ENCODE measurements at regions not wholly inside any gene's neighbourhood (a gene's known extent, or its start where the extent isn't known, plus 50 kb on each side); places are given as distances from the start of the nearest gene placed in this dataset.

DNA sequence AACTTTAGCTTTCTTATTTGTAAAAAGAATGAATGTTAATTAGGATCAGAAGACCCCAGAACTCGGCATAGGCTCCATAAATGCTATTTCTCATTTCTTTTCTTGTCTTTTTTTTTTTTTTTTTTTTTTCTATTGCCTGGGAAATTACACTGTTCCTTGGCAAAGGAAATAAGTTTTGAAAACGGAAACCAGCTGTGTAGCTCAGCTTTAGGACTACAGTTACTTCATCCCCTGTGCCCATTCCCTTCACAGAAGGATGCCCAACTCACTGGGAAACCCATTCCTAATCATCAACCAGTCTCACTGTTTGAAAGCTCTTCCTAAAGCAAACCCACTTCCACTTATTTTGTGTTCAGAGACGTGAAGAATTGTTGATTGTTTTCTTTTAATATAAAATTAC is 254.0 kb upstream of the IL12A start:
- no peak overlapping the region for H4K91ac ChIP-seq (ENCODE audit: low read depth, low read length, poor library complexity)
- no peak overlapping the region for H4K8ac ChIP-seq (ENCODE audit: low read depth, low read length)
- no peak overlapping the region for H2BK12ac ChIP-seq (ENCODE audit: low read length)
- H2AK5ac ChIP-seq (ENCODE audit: low read depth, low read length) = no peak overlapping the region
- no peak overlapping the region for H3K23ac ChIP-seq (ENCODE audit: low read depth, low read length, poor library complexity)
- no peaks in the 10 kb centered on the region for H3K27me3 ChIP-seq (ENCODE audit: control insufficient read depth in 3 of 3, insufficient read depth in 3 of 3, low read depth in 1 of 3, low read length in 3 of 3)
- no peak overlapping the region for H3K27ac ChIP-seq (replicated peaks; ENCODE audit: low read length)
- no peak for DNase-seq (ENCODE audit: low spot score)
- WGBS, 2 donors (ENCODE audit: extremely low coverage in 2 of 2, insufficient read length in 2 of 2, insufficient replicate concordance in 1 of 2) = no CpG with 5 or more reads among the region's 3 CpGs
- no peak overlapping the region for H2BK5ac ChIP-seq (ENCODE audit: low read length)
- H3K36me3 ChIP-seq (replicated peaks in 1 of 2; ENCODE audit: control insufficient read depth in 2 of 2, insufficient read depth in 2 of 2, low read length in 2 of 2) = no peaks in the 10 kb centered on the region
- H3K4ac ChIP-seq (ENCODE audit: low read length) = no peak overlapping the region
- peaks cover 0 to 5% of the 10 kb centered on the region in 2 donors for H3K4me1 ChIP-seq (ENCODE audit: control insufficient read depth in 2 of 2, insufficient read depth in 1 of 2, low read depth in 1 of 2, low read length in 2 of 2)
- no peak overlapping the region for H2BK15ac ChIP-seq (ENCODE audit: low read length)
- no peak overlapping the region for H3K4me2 ChIP-seq (ENCODE audit: insufficient read depth, low read length, poor library complexity, severe bottlenecking)
- H2AFZ ChIP-seq (ENCODE audit: low read length) = no peak overlapping the region
- H3K14ac ChIP-seq (ENCODE audit: low read length) = no peak overlapping the region
- H3K9me3 ChIP-seq (replicated peaks in 1 of 2; ENCODE audit: control insufficient read depth in 2 of 2, insufficient read depth in 1 of 2, low read depth in 1 of 2, low read length in 2 of 2) = no peaks in the 10 kb centered on the region
- H3K4me3 ChIP-seq (ENCODE audit: low read length in 2 of 2) = no peak overlapping the region
- H3K79me1 ChIP-seq (ENCODE audit: low read depth, low read length) = no peaks in the 10 kb centered on the region
- H2BK120ac ChIP-seq (ENCODE audit: low read depth, low read length) = no peak overlapping the region
- no peak overlapping the region for H3K18ac ChIP-seq (ENCODE audit: low read length)
- H3K9ac ChIP-seq (ENCODE audit: low read depth, low read length, poor library complexity) = no peak overlapping the region

DNA sequence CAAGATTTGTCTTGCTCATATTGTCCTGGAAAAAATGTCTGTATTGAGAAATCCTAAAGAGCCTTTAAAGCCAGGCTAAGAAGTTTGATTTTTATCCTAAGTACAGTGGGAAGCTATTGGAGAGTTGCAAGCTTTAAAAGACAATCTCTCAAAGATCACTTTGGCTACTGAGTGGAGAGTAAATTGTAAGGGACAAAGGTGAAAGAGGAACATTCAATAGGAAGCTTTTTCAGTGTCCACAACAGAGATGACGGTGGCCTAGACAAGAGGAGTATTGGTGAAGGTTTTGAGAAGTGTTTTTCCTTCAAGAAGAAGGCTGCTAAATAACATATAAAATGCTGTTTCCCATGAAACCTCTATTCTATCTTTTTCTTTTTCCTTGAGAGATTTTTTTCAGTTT is 249.5 kb upstream of the IL12A start:
- H3K14ac ChIP-seq (ENCODE audit: low read length) = no peak overlapping the region
- no peak overlapping the region for H3K4ac ChIP-seq (ENCODE audit: low read length)
- no peak overlapping the region for H3K4me2 ChIP-seq (ENCODE audit: insufficient read depth, low read length, poor library complexity, severe bottlenecking)
- H4K8ac ChIP-seq (ENCODE audit: low read depth, low read length) = no peak overlapping the region
- H2BK5ac ChIP-seq (ENCODE audit: low read length) = no peak overlapping the region
- H2BK120ac ChIP-seq (ENCODE audit: low read depth, low read length) = no peak overlapping the region
- H3K23ac ChIP-seq (ENCODE audit: low read depth, low read length, poor library complexity) = no peak overlapping the region
- no peak overlapping the region for H2AK5ac ChIP-seq (ENCODE audit: low read depth, low read length)
- H3K36me3 ChIP-seq (replicated peaks in 1 of 2; ENCODE audit: control insufficient read depth in 2 of 2, insufficient read depth in 2 of 2, low read length in 2 of 2) = no peaks in the 10 kb centered on the region
- H3K79me1 ChIP-seq (ENCODE audit: low read depth, low read length) = no peaks in the 10 kb centered on the region
- H3K27ac ChIP-seq (replicated peaks; ENCODE audit: low read length) = no peak overlapping the region
- peaks cover 0 to 2% of the 10 kb centered on the region in 2 donors for H3K4me1 ChIP-seq (ENCODE audit: control insufficient read depth in 2 of 2, insufficient read depth in 1 of 2, low read depth in 1 of 2, low read length in 2 of 2)
- H3K9ac ChIP-seq (ENCODE audit: low read depth, low read length, poor library complexity) = no peak overlapping the region
- H3K18ac ChIP-seq (ENCODE audit: low read length) = no peak overlapping the region
- no peak overlapping the region for H2BK15ac ChIP-seq (ENCODE audit: low read length)
- no peaks in the 10 kb centered on the region for H3K27me3 ChIP-seq (ENCODE audit: control insufficient read depth in 3 of 3, insufficient read depth in 3 of 3, low read depth in 1 of 3, low read length in 3 of 3)
- no peaks in the 10 kb centered on the region for H3K9me3 ChIP-seq (replicated peaks in 1 of 2; ENCODE audit: control insufficient read depth in 2 of 2, insufficient read depth in 1 of 2, low read depth in 1 of 2, low read length in 2 of 2)
- DNase-seq (ENCODE audit: low spot score) = no peak
- no CpG with 5 or more reads among the region's 1 CpG for WGBS, 2 donors (ENCODE audit: extremely low coverage in 2 of 2, insufficient read length in 2 of 2, insufficient replicate concordance in 1 of 2)
- H2BK12ac ChIP-seq (ENCODE audit: low read length) = no peak overlapping the region
- no peak overlapping the region for H4K91ac ChIP-seq (ENCODE audit: low read depth, low read length, poor library complexity)
- no peak overlapping the region for H3K4me3 ChIP-seq (ENCODE audit: low read length in 2 of 2)
- H2AFZ ChIP-seq (ENCODE audit: low read length) = no peak overlapping the region

DNA sequence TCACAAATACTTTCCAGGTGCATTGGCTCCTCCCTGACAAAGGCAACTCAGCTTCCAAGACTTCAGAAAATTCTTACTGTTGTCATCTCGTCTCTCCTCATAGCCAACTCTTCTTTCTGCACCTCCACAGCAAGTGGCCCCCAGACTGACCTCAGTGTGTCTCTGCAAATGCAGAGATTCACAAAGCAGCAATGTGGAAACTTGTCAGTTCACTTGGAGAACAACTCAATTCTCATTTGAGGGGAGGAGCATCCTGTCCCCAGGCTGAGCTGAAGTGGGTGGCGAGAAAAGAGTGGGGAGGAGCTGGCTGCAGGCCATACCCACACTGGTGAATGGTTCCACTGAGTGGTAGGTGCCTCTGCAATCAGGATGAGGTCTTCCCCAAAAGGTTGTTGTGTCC is 248.7 kb upstream of the IL12A start:
- no peak overlapping the region for H3K23ac ChIP-seq (ENCODE audit: low read depth, low read length, poor library complexity)
- no peaks in the 10 kb centered on the region for H3K9me3 ChIP-seq (replicated peaks in 1 of 2; ENCODE audit: control insufficient read depth in 2 of 2, insufficient read depth in 1 of 2, low read depth in 1 of 2, low read length in 2 of 2)
- no peaks in the 10 kb centered on the region for H3K36me3 ChIP-seq (replicated peaks in 1 of 2; ENCODE audit: control insufficient read depth in 2 of 2, insufficient read depth in 2 of 2, low read length in 2 of 2)
- H4K91ac ChIP-seq (ENCODE audit: low read depth, low read length, poor library complexity) = no peak overlapping the region
- H3K4me2 ChIP-seq (ENCODE audit: insufficient read depth, low read length, poor library complexity, severe bottlenecking) = no peak overlapping the region
- peaks cover 0 to 2% of the 10 kb centered on the region in 2 donors for H3K4me1 ChIP-seq (ENCODE audit: control insufficient read depth in 2 of 2, insufficient read depth in 1 of 2, low read depth in 1 of 2, low read length in 2 of 2)
- H3K79me1 ChIP-seq (ENCODE audit: low read depth, low read length) = no peaks in the 10 kb centered on the region
- H3K27ac ChIP-seq (replicated peaks; ENCODE audit: low read length) = no peak overlapping the region
- no peak overlapping the region for H2BK5ac ChIP-seq (ENCODE audit: low read length)
- no peak overlapping the region for H2BK12ac ChIP-seq (ENCODE audit: low read length)
- no peak overlapping the region for H3K18ac ChIP-seq (ENCODE audit: low read length)
- no peaks in the 10 kb centered on the region for H3K27me3 ChIP-seq (ENCODE audit: control insufficient read depth in 3 of 3, insufficient read depth in 3 of 3, low read depth in 1 of 3, low read length in 3 of 3)
- DNase-seq (ENCODE audit: low spot score) = no peak
- H2BK120ac ChIP-seq (ENCODE audit: low read depth, low read length) = no peak overlapping the region
- no peak overlapping the region for H3K4ac ChIP-seq (ENCODE audit: low read length)
- no peak overlapping the region for H2AFZ ChIP-seq (ENCODE audit: low read length)
- no CpG with 5 or more reads among the region's 2 CpGs for WGBS, 2 donors (ENCODE audit: extremely low coverage in 2 of 2, insufficient read length in 2 of 2, insufficient replicate concordance in 1 of 2)
- no peak overlapping the region for H3K4me3 ChIP-seq (ENCODE audit: low read length in 2 of 2)
- H4K8ac ChIP-seq (ENCODE audit: low read depth, low read length) = no peak overlapping the region
- H3K9ac ChIP-seq (ENCODE audit: low read depth, low read length, poor library complexity) = no peak overlapping the region
- no peak overlapping the region for H2AK5ac ChIP-seq (ENCODE audit: low read depth, low read length)
- no peak overlapping the region for H3K14ac ChIP-seq (ENCODE audit: low read length)
- no peak overlapping the region for H2BK15ac ChIP-seq (ENCODE audit: low read length)

DNA sequence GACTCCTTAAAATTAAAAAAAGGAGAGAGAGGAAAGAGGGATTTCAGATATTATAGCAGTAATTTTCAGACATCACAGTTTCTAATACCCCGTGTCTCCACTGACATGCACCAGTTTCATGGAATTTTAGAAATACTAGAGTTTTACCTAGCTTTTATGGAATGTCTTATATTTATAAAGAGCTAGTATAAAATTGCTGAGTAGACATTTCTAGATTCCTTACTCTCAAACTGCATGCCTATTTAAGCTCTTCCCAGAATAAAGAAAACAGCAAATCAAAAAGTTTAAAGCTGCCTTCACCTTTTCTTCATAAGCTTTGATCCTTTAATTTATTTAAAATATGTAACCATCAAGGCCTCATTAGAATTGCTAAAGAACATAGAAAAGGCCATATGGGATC is 247.4 kb upstream of the IL12A start:
- no peak overlapping the region for H2AFZ ChIP-seq (ENCODE audit: low read length)
- no peak overlapping the region for H2BK15ac ChIP-seq (ENCODE audit: low read length)
- no peak overlapping the region for H2BK12ac ChIP-seq (ENCODE audit: low read length)
- no peak overlapping the region for H3K27ac ChIP-seq (replicated peaks; ENCODE audit: low read length)
- H2AK5ac ChIP-seq (ENCODE audit: low read depth, low read length) = no peak overlapping the region
- no peaks in the 10 kb centered on the region for H3K79me1 ChIP-seq (ENCODE audit: low read depth, low read length)
- H4K91ac ChIP-seq (ENCODE audit: low read depth, low read length, poor library complexity) = no peak overlapping the region
- no peak overlapping the region for H4K8ac ChIP-seq (ENCODE audit: low read depth, low read length)
- no peak overlapping the region for H2BK5ac ChIP-seq (ENCODE audit: low read length)
- H3K36me3 ChIP-seq (replicated peaks in 1 of 2; ENCODE audit: control insufficient read depth in 2 of 2, insufficient read depth in 2 of 2, low read length in 2 of 2) = no peaks in the 10 kb centered on the region
- H3K9ac ChIP-seq (ENCODE audit: low read depth, low read length, poor library complexity) = no peak overlapping the region
- H3K14ac ChIP-seq (ENCODE audit: low read length) = no peak overlapping the region
- no peak for DNase-seq (ENCODE audit: low spot score)
- no peak overlapping the region for H3K4me2 ChIP-seq (ENCODE audit: insufficient read depth, low read length, poor library complexity, severe bottlenecking)
- H3K4me1 ChIP-seq (ENCODE audit: control insufficient read depth in 2 of 2, insufficient read depth in 1 of 2, low read depth in 1 of 2, low read length in 2 of 2) = peaks cover 0 to 2% of the 10 kb centered on the region in 2 donors
- no CpG with 5 or more reads among the region's 1 CpG for WGBS, 2 donors (ENCODE audit: extremely low coverage in 2 of 2, insufficient read length in 2 of 2, insufficient replicate concordance in 1 of 2)
- H3K18ac ChIP-seq (ENCODE audit: low read length) = no peak overlapping the region
- H3K4ac ChIP-seq (ENCODE audit: low read length) = no peak overlapping the region
- no peak overlapping the region for H3K23ac ChIP-seq (ENCODE audit: low read depth, low read length, poor library complexity)
- no peaks in the 10 kb centered on the region for H3K9me3 ChIP-seq (replicated peaks in 1 of 2; ENCODE audit: control insufficient read depth in 2 of 2, insufficient read depth in 1 of 2, low read depth in 1 of 2, low read length in 2 of 2)
- H3K4me3 ChIP-seq (ENCODE audit: low read length in 2 of 2) = no peak overlapping the region
- H3K27me3 ChIP-seq (ENCODE audit: control insufficient read depth in 3 of 3, insufficient read depth in 3 of 3, low read depth in 1 of 3, low read length in 3 of 3) = no peaks in the 10 kb centered on the region
- H2BK120ac ChIP-seq (ENCODE audit: low read depth, low read length) = no peak overlapping the region

Data from neuronal stem cell (in vitro differentiated cells).